Chondrocyte (in vitro differentiated cells): ENCODE measurements at regions not wholly inside any gene's neighbourhood (a gene's known extent, or its start where the extent isn't known, plus 50 kb on each side); places are given as distances from the start of the nearest gene placed in this dataset.

Experiments used
- DNase-seq: peaks from one replicate; pipeline ENCODE4 v3.0.0; 2021; ENCODE audit warnings: mixed read lengths, low spot score
- H3K27ac Mint-ChIP-seq: one replicate; pipeline ENCODE4 v1.8.0; 2021; ENCODE audit warnings: mild to moderate bottlenecking, moderate library complexity, mixed read lengths; ENCODE audit not compliant: unreplicated experiment
- H3K27me3 Mint-ChIP-seq: 2 replicates; pipeline ENCODE4 v1.8.0; 2021; ENCODE audit warnings: low read depth, mixed read lengths
- H3K36me3 Mint-ChIP-seq: 2 replicates; pipeline ENCODE4 v1.8.0; 2021; ENCODE audit warnings: low read depth, mixed read lengths
- H3K4me1 Mint-ChIP-seq: 2 replicates; pipeline ENCODE4 v1.8.0; 2021; ENCODE audit warnings: low read depth, mild to moderate bottlenecking, mixed read lengths
- H3K4me3 Mint-ChIP-seq: one replicate; pipeline ENCODE4 v1.8.0; 2021; ENCODE audit warnings: mild to moderate bottlenecking, moderate library complexity, mixed read lengths; ENCODE audit not compliant: unreplicated experiment
- H3K9me3 Mint-ChIP-seq: 2 replicates; pipeline ENCODE4 v1.8.0; 2021; ENCODE audit warnings: low read depth, mixed read lengths
- TF ChIP-seq, protein P1 (sequence below): fragments of 200-600 bp; sonication (generic); IDR thresholded peaks from 2 replicates; pipeline ENCODE4 v1.5.0; 2021; ENCODE audit warnings: antibody characterized with exemption, mild to moderate bottlenecking, moderate library complexity

GRCh38 chr6:141269684-141270083 is 863.0 kb upstream of the GJE1 start:
- Mint-ChIP-seq H3K27ac (no peak overlapping the region), H3K9me3 (no peaks in the 10 kb centered on the region), H3K4me3 (no peak overlapping the region), H3K4me1 (peaks cover 4% of the 10 kb centered on the region), H3K36me3 (no peaks in the 10 kb centered on the region), H3K27me3 (no peaks in the 10 kb centered on the region)
- TF ChIP-seq, protein P1, sequence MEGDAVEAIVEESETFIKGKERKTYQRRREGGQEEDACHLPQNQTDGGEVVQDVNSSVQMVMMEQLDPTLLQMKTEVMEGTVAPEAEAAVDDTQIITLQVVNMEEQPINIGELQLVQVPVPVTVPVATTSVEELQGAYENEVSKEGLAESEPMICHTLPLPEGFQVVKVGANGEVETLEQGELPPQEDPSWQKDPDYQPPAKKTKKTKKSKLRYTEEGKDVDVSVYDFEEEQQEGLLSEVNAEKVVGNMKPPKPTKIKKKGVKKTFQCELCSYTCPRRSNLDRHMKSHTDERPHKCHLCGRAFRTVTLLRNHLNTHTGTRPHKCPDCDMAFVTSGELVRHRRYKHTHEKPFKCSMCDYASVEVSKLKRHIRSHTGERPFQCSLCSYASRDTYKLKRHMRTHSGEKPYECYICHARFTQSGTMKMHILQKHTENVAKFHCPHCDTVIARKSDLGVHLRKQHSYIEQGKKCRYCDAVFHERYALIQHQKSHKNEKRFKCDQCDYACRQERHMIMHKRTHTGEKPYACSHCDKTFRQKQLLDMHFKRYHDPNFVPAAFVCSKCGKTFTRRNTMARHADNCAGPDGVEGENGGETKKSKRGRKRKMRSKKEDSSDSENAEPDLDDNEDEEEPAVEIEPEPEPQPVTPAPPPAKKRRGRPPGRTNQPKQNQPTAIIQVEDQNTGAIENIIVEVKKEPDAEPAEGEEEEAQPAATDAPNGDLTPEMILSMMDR: no peak
- DNase-seq: no peak

- H3K4me3 Mint-ChIP-seq: no peak overlapping the region
- no peaks in the 10 kb centered on the region for H3K9me3 Mint-ChIP-seq
- peak; percentile 50 for DNase-seq
- H3K27ac Mint-ChIP-seq: no peak overlapping the region
- TF ChIP-seq, protein P1: no peak
- no peaks in the 10 kb centered on the region for H3K27me3 Mint-ChIP-seq
- H3K36me3 Mint-ChIP-seq: no peaks in the 10 kb centered on the region
- H3K4me1 Mint-ChIP-seq: peaks cover 11% of the 10 kb centered on the region
These were observed 865.3 kb upstream of the GJE1 start for GRCh38 chr6:141267420-141267819.

GRCh38 chr6:141265756-141266623 is 866.7 kb upstream of the GJE1 start:
- TF ChIP-seq, protein P1: no peak
- H3K4me3 Mint-ChIP-seq: no peak overlapping the region
- H3K9me3 Mint-ChIP-seq: no peaks in the 10 kb centered on the region
- no peaks in the 10 kb centered on the region for H3K27me3 Mint-ChIP-seq
- H3K36me3 Mint-ChIP-seq: no peaks in the 10 kb centered on the region
- no peak overlapping the region for H3K27ac Mint-ChIP-seq
- DNase-seq: no peak
- H3K4me1 Mint-ChIP-seq: peaks cover 11% of the 10 kb centered on the region

DNA sequence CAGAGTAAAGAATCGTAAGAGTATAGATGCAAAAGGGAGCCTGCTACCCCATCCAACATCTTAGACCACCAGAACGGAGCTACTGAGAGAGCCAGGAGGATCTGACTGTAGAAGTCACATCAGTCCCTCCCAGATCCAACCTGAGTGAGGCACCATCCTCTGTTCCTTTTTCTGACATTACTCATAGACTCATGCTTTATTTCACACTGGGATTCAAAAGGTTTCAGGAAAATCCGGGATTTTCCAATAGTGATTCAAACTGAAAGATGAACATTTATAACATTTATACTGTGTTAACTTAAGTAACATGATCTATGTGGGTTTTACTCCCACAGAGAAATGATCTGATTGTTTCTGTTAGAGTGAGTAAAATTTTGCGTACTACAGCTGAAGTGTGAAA is 868.6 kb upstream of the GJE1 start:
- Mint-ChIP-seq H3K4me3 (no peak overlapping the region), H3K9me3 (no peaks in the 10 kb centered on the region), H3K27ac (peak overlapping the region; percentile 27), H3K4me1 (peaks cover 11% of the 10 kb centered on the region), H3K27me3 (no peaks in the 10 kb centered on the region), H3K36me3 (no peaks in the 10 kb centered on the region)
- no peak for DNase-seq
- TF ChIP-seq, protein P1: no peak

DNA sequence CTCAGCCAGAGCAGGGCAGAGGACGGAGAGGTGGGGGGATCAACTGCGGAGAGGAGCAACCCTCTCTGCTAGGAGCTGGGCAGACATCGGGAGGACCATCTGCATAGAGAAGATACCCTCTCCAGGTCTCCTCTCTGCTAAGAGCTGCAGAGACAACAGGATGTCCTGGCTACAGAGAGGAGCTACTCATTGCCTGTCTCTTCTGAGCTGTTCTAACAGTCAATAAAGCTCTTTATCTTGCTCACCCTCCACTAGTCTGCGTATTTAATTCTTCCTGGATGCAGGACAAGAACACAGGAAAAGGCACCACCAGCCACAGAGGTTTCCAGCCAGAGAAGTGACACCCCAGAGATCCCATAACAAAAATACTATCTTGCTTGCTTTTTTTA is 871.1 kb upstream of the GJE1 start:
- H3K27ac Mint-ChIP-seq: no peak overlapping the region
- DNase-seq: no peak
- H3K4me3 Mint-ChIP-seq: no peak overlapping the region
- TF ChIP-seq, protein P1: no peak
- H3K9me3 Mint-ChIP-seq: no peaks in the 10 kb centered on the region
- no peaks in the 10 kb centered on the region for H3K36me3 Mint-ChIP-seq
- H3K4me1 Mint-ChIP-seq: peaks cover 11% of the 10 kb centered on the region
- no peaks in the 10 kb centered on the region for H3K27me3 Mint-ChIP-seq
